ENCODE measurements at regions not wholly inside any gene's neighbourhood (a gene's known extent, or its start where the extent isn't known, plus 50 kb on each side); places are given as distances from the start of the nearest gene placed in this dataset.

DNA sequence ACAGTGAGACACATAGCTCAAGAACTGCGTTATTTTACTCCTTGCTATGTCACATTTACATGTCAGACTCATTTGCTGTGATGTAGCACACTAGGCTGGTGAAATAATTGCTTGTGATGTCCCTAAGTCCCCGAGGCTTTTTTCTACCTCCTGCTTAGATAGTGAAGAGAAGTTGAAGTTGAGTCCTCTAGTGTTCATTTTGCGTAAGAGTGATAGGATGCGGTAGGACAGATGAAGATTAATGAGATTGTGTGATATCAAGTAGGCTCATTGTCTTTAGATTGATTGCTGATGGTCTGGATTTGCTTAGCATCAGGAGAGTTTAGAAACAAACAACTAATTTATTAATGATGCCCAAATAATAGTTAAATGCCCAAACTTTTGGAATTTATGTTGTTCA, 173.6 kb upstream of the NUDT6 start:
- no peak for DNase-seq

DNA sequence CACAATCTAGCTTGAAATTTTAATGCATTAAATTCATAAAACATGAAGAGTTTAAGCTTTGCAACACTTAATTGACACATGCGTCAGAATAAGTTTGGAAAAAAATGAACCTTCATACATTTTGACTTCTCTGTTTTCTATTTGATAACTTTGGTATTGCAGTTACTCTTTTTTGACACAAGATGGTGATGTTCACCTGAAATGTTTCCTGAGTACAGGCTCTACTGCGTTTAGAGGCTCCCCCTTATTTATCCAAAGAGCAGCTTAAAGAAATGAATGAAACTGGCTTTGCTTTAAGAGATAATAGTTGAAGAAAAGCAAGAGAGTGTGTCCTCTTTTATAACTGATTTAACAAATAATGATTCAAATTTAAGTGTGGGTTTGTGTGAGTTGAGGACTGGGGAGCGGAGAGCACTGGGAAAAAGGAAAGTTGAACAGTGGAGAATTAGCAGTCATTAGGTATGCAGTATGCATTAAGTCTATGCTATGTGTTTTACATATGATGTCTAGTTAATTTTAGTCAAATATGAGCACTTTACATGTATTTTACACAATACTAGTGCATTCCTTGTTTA, 180.6 kb upstream of the NUDT6 start:
- DNase-seq: no peak

DNA sequence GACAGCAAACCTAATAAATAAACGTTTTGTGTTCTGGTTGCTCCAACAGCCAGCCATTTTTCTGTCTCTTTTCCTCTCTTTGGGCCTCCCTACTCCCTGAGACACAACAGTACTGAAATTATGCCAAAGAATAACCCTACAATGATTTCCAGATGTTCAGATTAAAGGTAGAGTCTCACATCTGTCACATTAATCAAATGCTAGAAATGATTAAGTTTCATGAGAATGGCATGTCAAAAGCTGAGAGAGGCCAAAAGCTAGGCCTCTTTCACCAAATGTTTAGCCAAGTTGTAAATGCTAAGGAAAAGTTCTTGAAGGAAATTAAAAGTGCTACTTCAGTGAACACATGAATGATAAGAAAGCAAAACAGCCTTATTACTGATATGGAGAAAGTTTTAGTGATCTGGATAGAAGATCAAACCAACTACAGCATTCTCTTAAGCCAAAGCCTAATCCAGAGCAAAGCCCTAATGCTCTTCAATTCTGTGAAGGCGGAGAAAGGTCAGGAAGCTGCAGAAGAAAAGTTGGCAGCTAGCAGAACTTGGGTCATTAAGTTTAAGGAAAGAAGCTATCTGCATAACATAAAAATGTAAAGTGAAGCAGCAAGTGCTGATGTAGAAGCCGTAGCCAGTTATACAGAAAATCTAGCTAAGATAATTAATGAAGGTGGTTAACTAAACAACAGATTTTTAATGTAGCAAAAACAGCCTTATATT, 182.1 kb upstream of the NUDT6 start:
- no peak for DNase-seq

- DNase-seq: no peak
Observed at GRCh38 chr4:123105026-123105420, 182.6 kb upstream of the NUDT6 start.

DNA sequence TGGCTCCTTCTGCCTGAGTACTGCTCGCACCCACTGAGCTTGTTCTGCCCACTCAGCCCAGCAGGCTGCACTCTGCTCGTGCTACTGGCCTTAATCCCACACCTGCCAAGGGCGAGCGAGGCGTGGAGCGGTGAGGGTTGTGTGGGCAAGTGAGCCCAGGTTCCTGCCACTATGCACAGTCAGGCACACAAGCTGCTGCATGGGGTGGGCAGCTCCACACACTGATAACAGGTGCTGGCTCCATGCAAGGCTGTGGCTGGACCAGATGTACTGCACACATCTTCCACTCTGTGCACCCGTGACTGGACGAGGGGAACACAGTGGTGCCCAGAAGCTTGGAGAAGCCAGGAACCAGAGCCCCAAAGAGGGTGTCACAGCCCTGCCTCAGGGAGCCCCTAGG, 184.3 kb upstream of the NUDT6 start:
- no peak for DNase-seq

DNA sequence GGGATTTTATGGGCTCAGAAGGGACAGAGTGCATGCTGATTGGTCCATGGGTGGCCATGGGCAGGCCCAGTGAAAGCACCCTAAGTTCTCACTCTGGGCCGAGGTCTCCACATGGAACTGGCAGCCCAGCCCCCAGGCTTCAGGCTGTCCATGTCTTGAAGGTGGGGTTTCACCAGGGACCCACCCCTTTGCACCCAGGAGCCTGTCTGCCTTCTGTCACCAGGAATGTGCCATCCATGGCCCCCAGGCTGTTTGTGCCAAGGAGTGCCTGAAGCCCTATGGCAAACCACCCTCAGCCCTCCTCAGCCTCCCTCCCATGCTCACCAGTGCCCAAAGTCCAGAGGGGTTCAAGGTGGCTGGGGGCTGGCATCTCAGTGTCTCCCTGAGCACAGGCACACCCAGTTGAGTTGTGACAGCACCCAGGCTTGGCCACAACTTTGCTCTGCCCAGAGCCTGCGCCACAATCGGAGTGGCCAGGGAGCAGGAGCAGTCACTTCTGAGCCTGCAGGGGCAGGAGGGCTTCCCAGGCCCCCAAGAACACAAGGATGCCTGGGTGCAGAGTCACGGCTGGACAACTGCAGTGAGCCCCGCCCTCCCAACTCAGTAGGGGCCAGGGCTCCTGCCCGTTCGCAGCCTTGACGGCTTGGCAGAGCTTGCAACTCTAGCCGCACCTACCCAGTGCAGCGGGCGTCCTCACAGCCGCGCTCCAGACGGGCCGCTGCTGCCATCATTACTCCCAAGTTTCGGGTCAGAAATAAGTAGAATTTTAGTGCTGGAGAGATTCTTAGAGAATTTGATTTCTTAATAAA, 185.3 kb upstream of the NUDT6 start:
- no peak for DNase-seq

- no peak for DNase-seq
Observed at GRCh38 chr4:123109139-123109538, 186.7 kb upstream of the NUDT6 start.

GRCh38 chr4:123110147-123110546, 187.8 kb upstream of the NUDT6 start:
- DNase-seq: no peak

DNA sequence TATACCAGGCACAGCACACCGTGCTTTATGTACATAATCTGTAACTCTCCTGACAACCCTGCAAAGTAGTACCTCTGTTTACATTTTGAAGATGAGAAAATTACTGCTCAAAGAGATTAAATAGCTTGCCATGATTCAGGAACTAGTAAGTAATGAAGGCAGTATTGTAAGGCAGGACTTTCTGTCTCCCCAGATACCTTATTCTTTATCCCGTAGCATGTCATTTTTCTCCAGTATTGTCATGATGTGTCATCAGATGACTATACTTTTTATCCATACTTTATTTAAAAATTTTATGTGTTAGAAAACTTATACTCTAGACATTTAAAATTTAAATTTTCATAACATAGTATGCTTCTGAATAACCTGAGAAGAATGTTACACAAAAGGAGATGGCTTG, 188.3 kb upstream of the NUDT6 start:
- no peak for DNase-seq

DNA sequence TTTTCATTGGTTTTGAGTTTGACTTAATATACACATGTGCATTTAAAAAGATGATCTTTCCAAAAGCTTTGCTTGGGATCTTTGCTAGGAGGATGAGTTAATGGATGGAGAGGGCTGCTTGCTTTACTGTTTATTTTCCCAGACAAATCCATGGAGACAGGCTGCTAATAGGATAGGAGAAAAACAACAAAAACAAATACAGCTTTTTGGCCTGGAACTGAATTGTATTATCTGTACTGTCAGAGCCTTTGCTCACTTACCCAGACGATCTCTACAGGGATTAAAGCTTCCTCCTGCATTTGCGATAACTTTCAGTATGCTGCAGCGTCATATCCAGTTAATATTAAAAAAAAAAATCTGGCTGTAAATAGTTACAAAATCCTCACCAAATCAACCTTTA, 190.8 kb upstream of the NUDT6 start:
- no peak for DNase-seq

- no peak for DNase-seq
Observed at GRCh38 chr4:123114084-123114914, 191.9 kb upstream of the NUDT6 start.

GRCh38 chr4:123114915-123115756, 192.7 kb upstream of the NUDT6 start:
- no peak for DNase-seq

DNA sequence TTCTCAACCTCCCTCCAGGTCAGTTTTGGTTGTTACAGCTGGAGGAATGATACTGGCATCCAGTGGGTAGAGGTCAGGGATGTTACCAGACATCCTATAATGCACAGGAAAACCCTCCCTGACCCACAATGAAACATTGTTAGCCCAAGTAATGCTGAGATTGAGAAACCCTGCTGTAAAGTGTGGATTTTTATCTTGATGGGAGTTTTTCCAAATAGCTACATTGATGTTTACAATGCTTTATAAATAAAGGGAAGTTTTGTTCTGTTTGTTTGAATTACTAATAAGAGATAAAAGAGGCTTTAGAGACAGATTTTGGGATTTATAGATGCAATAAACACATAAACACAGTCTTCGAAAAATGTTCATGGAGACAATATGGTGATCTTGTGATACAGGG, 194.0 kb upstream of the NUDT6 start:
- DNase-seq: no peak

GRCh38 chr4:123120473-123120872, 198.1 kb upstream of the NUDT6 start:
- no peak for DNase-seq

GRCh38 chr4:123121241-123121907, 199.0 kb upstream of the NUDT6 start:
- no peak for DNase-seq

DNA sequence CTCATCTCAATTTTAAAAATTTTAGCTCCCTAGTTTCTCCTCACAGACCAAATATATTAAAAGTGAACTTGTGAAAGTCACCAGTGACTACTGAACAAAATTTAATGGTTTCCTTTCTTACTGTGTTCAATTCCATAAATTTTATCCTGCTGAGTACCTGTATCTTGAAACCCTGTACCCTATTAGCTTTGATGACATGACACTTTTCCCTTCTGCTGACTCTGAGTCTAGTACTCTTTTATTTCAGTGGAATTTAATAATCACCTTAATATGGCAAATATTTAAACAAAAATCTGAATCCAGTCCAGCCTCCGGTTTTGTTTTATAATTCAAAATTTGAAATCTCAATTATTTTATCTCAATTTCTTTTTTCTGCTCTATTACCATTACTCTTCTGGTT, 203.1 kb upstream of the NUDT6 start:
- no peak for DNase-seq

- DNase-seq: no peak
Observed at GRCh38 chr4:123127218-123127617, 204.8 kb upstream of the NUDT6 start.

DNA sequence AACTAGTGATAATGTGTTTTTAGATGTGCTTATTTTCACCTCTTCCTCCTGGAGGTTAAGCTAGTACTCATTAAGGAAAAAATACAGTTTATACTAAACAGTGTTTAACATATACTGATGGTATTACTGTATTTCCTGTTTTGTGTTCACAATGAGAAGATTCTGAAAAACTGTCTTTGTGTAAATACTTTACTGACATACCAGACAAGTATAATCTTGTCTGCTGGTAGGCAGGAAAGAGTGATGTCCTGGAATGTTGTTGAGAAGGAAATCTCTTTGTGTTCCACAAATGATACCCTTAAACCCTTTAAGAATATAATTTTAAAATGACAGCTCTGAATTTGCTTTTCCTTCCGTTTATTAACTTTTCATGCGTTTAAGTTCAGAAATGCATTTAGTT, 205.5 kb upstream of the NUDT6 start:
- no peak for DNase-seq

DNA sequence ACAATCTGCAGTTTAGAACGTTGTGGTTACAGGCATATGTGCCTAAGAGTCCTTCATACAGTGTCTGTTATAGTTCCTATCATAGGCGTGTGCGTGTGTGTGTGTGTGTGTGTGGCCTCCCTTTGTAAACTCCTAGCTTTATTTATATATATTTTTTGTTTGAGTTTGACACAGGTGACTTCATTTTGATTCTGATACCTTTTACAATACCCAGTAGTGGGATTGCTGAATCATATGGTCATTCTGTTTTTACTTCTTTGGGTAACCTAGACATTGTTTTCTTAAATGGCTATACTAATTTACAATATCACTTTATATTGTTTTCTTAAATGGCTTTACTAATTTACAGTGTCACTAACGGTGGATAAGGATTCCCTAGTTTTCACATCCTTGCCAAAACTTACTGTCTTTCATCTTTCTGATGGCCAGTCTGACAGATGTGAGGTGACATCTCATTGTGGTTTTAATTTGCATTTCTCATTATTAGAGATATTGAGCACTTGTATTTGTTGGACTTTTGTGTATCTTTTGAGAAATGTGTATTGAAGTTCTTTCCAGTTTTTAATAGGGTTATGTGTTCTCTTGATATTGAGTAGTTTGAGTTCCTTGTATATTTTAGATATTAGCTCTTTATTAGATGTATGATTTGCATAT, 211.1 kb upstream of the NUDT6 start:
- DNase-seq: no peak

- no peak for DNase-seq
Observed at GRCh38 chr4:123144616-123145015, 222.2 kb upstream of the NUDT6 start.
